ENCODE measurements at regions not wholly inside any gene's neighbourhood (a gene's known extent, or its start where the extent isn't known, plus 50 kb on each side); places are given as distances from the start of the nearest gene placed in this dataset.

- TF ChIP-seq, protein P1, sequence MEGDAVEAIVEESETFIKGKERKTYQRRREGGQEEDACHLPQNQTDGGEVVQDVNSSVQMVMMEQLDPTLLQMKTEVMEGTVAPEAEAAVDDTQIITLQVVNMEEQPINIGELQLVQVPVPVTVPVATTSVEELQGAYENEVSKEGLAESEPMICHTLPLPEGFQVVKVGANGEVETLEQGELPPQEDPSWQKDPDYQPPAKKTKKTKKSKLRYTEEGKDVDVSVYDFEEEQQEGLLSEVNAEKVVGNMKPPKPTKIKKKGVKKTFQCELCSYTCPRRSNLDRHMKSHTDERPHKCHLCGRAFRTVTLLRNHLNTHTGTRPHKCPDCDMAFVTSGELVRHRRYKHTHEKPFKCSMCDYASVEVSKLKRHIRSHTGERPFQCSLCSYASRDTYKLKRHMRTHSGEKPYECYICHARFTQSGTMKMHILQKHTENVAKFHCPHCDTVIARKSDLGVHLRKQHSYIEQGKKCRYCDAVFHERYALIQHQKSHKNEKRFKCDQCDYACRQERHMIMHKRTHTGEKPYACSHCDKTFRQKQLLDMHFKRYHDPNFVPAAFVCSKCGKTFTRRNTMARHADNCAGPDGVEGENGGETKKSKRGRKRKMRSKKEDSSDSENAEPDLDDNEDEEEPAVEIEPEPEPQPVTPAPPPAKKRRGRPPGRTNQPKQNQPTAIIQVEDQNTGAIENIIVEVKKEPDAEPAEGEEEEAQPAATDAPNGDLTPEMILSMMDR (IDR thresholded peaks at IDR 0.05 in 4 of 5, conservative IDR thresholded peaks at IDR 0.05 in 1 of 5), result no peak
- TF ChIP-seq POLR2A (IDR thresholded peaks at IDR 0.05), result no peak
Measured at GRCh38 chr6:33936886-33937285, 133.1 kb upstream of the MLN start.
